ENCODE measurements at regions not wholly inside any gene's neighbourhood (a gene's known extent, or its start where the extent isn't known, plus 50 kb on each side); places are given as distances from the start of the nearest gene placed in this dataset.

- POLR2A ChIA-PET (ENCODE audit: unreplicated experiment), result no interaction called here
- Histone ChIP-seq H3K9me2 (ENCODE audit: insufficient read depth) (no peaks in the 10 kb centered on the region), H2AFZ (no peak overlapping the region), H3K27me3 (ENCODE audit: insufficient read depth, low read depth) (no peaks in the 10 kb centered on the region), H3K27ac (no peak overlapping the region), H3K4me1 (replicated peaks; ENCODE audit: insufficient read depth) (no peaks in the 10 kb centered on the region), H4K20me1 (ENCODE audit: insufficient read depth) (no peaks in the 10 kb centered on the region), H3K9me3 (ENCODE audit: insufficient read depth, low read depth) (no peaks in the 10 kb centered on the region), H3K4me2 (no peak overlapping the region), H3K36me3 (ENCODE audit: low read depth) (no peaks in the 10 kb centered on the region), H3K79me2 (ENCODE audit: low read depth) (no peaks in the 10 kb centered on the region), H3K4me3 (no peak overlapping the region), H3F3A (ENCODE audit: insufficient read depth, low read depth) (no peaks in the 10 kb centered on the region)
- BruUV-seq (replicated peaks), result no TSS peak
- DNase-seq, result no peak
- intact Hi-C loops (cut with micrococcal nuclease; ENCODE audit: unreplicated experiment), result no loop called here
- CTCF ChIA-PET, result no interaction called here
- TF ChIP-seq EZH2 (IDR thresholded peaks at IDR 0.05; ENCODE audit: low read depth) (no peak), CTCF (conservative IDR thresholded peaks at IDR 0.05) (no peak)
Observed at GRCh38 chr17:70517816-70518215, 348.5 kb downstream of the KCNJ2 start.

DNA sequence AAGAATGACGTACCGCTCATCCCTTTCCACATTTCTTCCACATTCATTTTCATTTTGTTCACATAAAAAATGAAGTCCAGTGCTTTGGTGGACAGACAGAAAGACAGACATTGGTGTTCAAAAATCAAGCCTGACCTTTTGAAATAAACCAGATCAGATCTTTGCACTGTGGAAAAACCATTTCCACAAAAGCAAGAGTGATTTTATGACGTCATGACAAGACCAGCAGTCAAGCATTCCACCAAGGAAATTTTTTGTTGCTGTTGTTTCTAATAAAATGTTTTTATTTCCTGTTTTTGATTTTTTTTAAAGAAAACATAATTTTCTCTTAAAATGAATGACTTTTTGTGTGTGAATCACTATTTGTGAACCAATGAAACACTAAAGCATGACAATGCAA lies 350.0 kb downstream of the KCNJ2 start:
- Histone ChIP-seq H3K4me2 (no peak overlapping the region), H4K20me1 (ENCODE audit: insufficient read depth) (no peaks in the 10 kb centered on the region), H3K79me2 (ENCODE audit: low read depth) (no peaks in the 10 kb centered on the region), H3K4me1 (replicated peaks; ENCODE audit: insufficient read depth) (no peaks in the 10 kb centered on the region), H3K36me3 (ENCODE audit: low read depth) (no peaks in the 10 kb centered on the region), H3K9me3 (ENCODE audit: insufficient read depth, low read depth) (no peaks in the 10 kb centered on the region), H3F3A (ENCODE audit: insufficient read depth, low read depth) (no peaks in the 10 kb centered on the region), H2AFZ (no peak overlapping the region), H3K27ac (no peak overlapping the region), H3K27me3 (ENCODE audit: insufficient read depth, low read depth) (no peaks in the 10 kb centered on the region), H3K4me3 (no peak overlapping the region), H3K9me2 (ENCODE audit: insufficient read depth) (no peaks in the 10 kb centered on the region)
- no TSS peak for BruUV-seq (replicated peaks)
- POLR2A ChIA-PET (ENCODE audit: unreplicated experiment), result no interaction called here
- TF ChIP-seq EZH2 (IDR thresholded peaks at IDR 0.05; ENCODE audit: low read depth) (no peak), CTCF (conservative IDR thresholded peaks at IDR 0.05) (no peak)
- intact Hi-C loops (cut with micrococcal nuclease; ENCODE audit: unreplicated experiment), result no loop called here
- no peak for DNase-seq
- CTCF ChIA-PET, result no interaction called here

DNA sequence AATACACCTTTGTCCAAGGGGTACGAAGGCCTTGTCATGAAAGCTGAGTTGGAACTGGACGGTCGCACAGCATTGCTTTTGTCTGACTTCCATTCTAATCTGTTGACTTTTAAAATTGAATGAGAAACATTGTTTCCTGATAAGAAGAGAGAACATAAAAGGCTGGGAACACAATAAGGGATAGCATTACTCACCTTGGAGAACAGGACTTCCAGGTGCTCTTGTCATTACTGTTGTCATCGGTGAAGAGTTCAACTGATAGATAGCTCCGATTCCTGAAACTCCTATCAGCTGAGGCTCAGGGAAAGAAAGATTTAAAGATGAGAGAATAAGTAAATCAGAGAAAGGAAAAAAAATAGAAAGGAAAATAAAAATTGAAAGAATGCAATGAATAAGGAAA lies 351.1 kb downstream of the KCNJ2 start:
- no peaks in the 10 kb centered on the region for H3K79me2 ChIP-seq (ENCODE audit: low read depth)
- H3K27me3 ChIP-seq (ENCODE audit: insufficient read depth, low read depth), result no peaks in the 10 kb centered on the region
- no peak overlapping the region for H2AFZ ChIP-seq
- no peak overlapping the region for H3K27ac ChIP-seq
- H3K36me3 ChIP-seq (ENCODE audit: low read depth), result no peaks in the 10 kb centered on the region
- H3K4me3 ChIP-seq, result no peak overlapping the region
- TF ChIP-seq EZH2 (IDR thresholded peaks at IDR 0.05; ENCODE audit: low read depth) (no peak), CTCF (conservative IDR thresholded peaks at IDR 0.05) (no peak)
- no peaks in the 10 kb centered on the region for H3F3A ChIP-seq (ENCODE audit: insufficient read depth, low read depth)
- H3K4me1 ChIP-seq (replicated peaks; ENCODE audit: insufficient read depth), result no peaks in the 10 kb centered on the region
- intact Hi-C loops (cut with micrococcal nuclease; ENCODE audit: unreplicated experiment), result no loop called here
- no TSS peak for BruUV-seq (replicated peaks)
- DNase-seq, result no peak
- no peaks in the 10 kb centered on the region for H4K20me1 ChIP-seq (ENCODE audit: insufficient read depth)
- no peaks in the 10 kb centered on the region for H3K9me3 ChIP-seq (ENCODE audit: insufficient read depth, low read depth)
- no peaks in the 10 kb centered on the region for H3K9me2 ChIP-seq (ENCODE audit: insufficient read depth)
- no peak overlapping the region for H3K4me2 ChIP-seq
- POLR2A ChIA-PET (ENCODE audit: unreplicated experiment), result interaction anchor here (0.7 kb wide), 1 partner anchor 696 kb away, joined by 6 read pairs; no protein-coding TSS in a partner anchor
- CTCF ChIA-PET, result no interaction called here

All from PC-9 (cell line).